Natural killer cell treated with Interleukin-12 subunit alpha and Interleukin-12 subunit beta and Interleukin-15 and Interleukin-18, amount 100 ng/mL, for 72 hours (primary cell): ENCODE measurements at regions not wholly inside any gene's neighbourhood (a gene's known extent, or its start where the extent isn't known, plus 50 kb on each side); places are given as distances from the start of the nearest gene placed in this dataset.
"Not testable (repeated sequence)": the region's sequence is repeated elsewhere in the genome, so short reads cannot be mapped to it uniquely, and the experiment has no call there.

ENCODE experiments used
- ATAC-seq, 2 donors: fragments of 150-1000 bp; cut with Tn5 transposase in 1 of 2; sonication (Bioruptor Pico), chemical (Tn5 transposase) in 1 of 2; 2 replicates each; pipeline ENCODE4 v1.10.0; 2021
- DNase-seq: peaks from one replicate; pipeline ENCODE4 v3.0.0; 2022; ENCODE audit warnings: low spot score
- H3K27ac Mint-ChIP-seq, 2 donors: 1 replicate in 1 of 2; 2 replicates in 1 of 2; pipeline ENCODE4 v1.8.0; 2022; ENCODE audit warnings: mixed read lengths in 2 of 2, mild to moderate bottlenecking in 1 of 2, moderate library complexity in 1 of 2
- H3K27me3 Mint-ChIP-seq, 2 donors: 1 replicate in 1 of 2; 2 replicates in 1 of 2; pipeline ENCODE4 v1.8.0; 2022; ENCODE audit warnings: mixed read lengths in 2 of 2
- H3K36me3 Mint-ChIP-seq: one replicate; pipeline ENCODE4 v1.8.0; 2022; ENCODE audit warnings: mixed read lengths
- H3K4me1 Mint-ChIP-seq, 2 donors: 1 replicate in 1 of 2; 2 replicates in 1 of 2; pipeline ENCODE4 v1.8.0; 2022; ENCODE audit warnings: low read depth in 2 of 2, mixed read lengths in 2 of 2, mild to moderate bottlenecking in 1 of 2
- H3K4me3 Mint-ChIP-seq: one replicate; pipeline ENCODE4 v1.8.0; 2022; ENCODE audit warnings: mixed read lengths
- H3K9me3 Mint-ChIP-seq: 2 replicates; pipeline ENCODE4 v1.8.0; 2022; ENCODE audit warnings: mixed read lengths

GRCh38 chr2:21820271-21820670 lies 696.5 kb downstream of the TDRD15 start:
- Mint-ChIP-seq H3K36me3 (no peaks in the 10 kb centered on the region), H3K4me1 (no peaks in the 10 kb centered on the region), H3K9me3 (peaks cover 6% of the 10 kb centered on the region), H3K27me3 (no peaks in the 10 kb centered on the region), H3K27ac (no peak overlapping the region), H3K4me3 (no peak overlapping the region)
- ATAC-seq (no peak), DNase-seq (no peak)

GRCh38 chr2:21821672-21822227 lies 698.0 kb downstream of the TDRD15 start:
- Mint-ChIP-seq H3K9me3 (peaks cover 6% of the 10 kb centered on the region), H3K27ac (no peak overlapping the region), H3K27me3 (no peaks in the 10 kb centered on the region), H3K4me1 (no peaks in the 10 kb centered on the region), H3K4me3 (no peak overlapping the region), H3K36me3 (no peaks in the 10 kb centered on the region)
- DNase-seq (no peak), ATAC-seq (no peak)

DNA sequence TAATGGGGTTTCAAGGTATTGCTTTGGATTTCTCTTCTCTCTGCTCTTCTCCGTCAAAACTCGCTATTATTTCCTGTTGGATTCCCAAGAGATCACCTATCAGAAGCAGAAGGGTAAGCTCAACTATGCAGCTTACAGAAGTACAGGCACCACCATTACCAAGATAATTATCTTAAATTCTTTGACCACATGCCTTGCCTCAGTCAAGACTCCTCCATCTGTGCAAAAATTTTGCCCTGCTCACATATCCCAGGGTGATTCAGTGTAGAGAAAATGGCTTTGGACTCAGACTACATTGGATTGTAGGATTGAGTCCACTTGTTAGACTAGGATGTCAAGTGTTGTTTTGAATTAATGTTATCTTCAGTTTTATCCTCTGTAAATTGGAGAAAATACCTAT lies 698.7 kb downstream of the TDRD15 start:
- no peak overlapping the region for H3K4me3 Mint-ChIP-seq
- H3K36me3 Mint-ChIP-seq, result no peaks in the 10 kb centered on the region

DNA sequence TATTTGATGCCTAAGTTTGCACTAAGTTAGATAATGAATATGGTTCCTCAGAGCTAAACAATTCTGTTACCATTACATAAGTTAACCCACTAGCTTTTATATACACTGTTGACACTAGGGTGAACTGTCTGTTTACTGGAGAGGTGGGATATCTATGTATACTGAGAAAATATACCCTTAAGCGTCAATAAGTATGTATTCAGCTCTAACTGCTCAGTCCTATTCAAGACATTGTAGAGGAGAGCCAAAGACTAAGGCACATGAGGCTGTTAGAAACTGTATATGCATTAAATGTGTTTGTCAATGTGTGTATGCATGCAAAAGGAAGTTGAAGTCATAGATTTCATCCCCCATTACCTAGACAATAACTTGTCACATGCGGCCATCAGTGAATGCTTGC lies 710.0 kb downstream of the TDRD15 start:
- DNase-seq (no peak), ATAC-seq (no peak)
- Mint-ChIP-seq H3K4me1 (no peaks in the 10 kb centered on the region), H3K36me3 (peaks cover 5% of the 10 kb centered on the region), H3K27ac (no peak overlapping the region), H3K4me3 (no peak overlapping the region), H3K9me3 (peaks cover 23% of the 10 kb centered on the region), H3K27me3 (no peaks in the 10 kb centered on the region)

More for the DNA sequence above, 698.7 kb downstream of the TDRD15 start:
- H3K9me3 Mint-ChIP-seq, result peaks cover 8% of the 10 kb centered on the region
- H3K27me3 Mint-ChIP-seq, result no peaks in the 10 kb centered on the region
- ATAC-seq, result no peak
- no peak overlapping the region for H3K27ac Mint-ChIP-seq
- no peak for DNase-seq
- H3K4me1 Mint-ChIP-seq, result no peaks in the 10 kb centered on the region

GRCh38 chr2:21836261-21836660 lies 712.5 kb downstream of the TDRD15 start:
- Mint-ChIP-seq H3K4me3 (no peak overlapping the region), H3K4me1 (no peaks in the 10 kb centered on the region), H3K27ac (no peak overlapping the region), H3K36me3 (no peaks in the 10 kb centered on the region), H3K9me3 (peaks cover 13% of the 10 kb centered on the region), H3K27me3 (no peaks in the 10 kb centered on the region)
- no peak for DNase-seq
- no peak for ATAC-seq

GRCh38 chr2:21836719-21837118 lies 713.0 kb downstream of the TDRD15 start:
- no peaks in the 10 kb centered on the region for H3K4me1 Mint-ChIP-seq
- no peak for ATAC-seq
- no peaks in the 10 kb centered on the region for H3K36me3 Mint-ChIP-seq
- no peak overlapping the region for H3K4me3 Mint-ChIP-seq
- no peak overlapping the region for H3K27ac Mint-ChIP-seq
- DNase-seq, result no peak
- no peaks in the 10 kb centered on the region for H3K27me3 Mint-ChIP-seq
- H3K9me3 Mint-ChIP-seq, result peaks cover 11% of the 10 kb centered on the region

- Mint-ChIP-seq H3K9me3 (peaks cover 9% of the 10 kb centered on the region), H3K27ac (no peak overlapping the region), H3K27me3 (no peaks in the 10 kb centered on the region), H3K36me3 (no peaks in the 10 kb centered on the region), H3K4me1 (no peaks in the 10 kb centered on the region), H3K4me3 (no peak overlapping the region)
- DNase-seq (no peak), ATAC-seq (no peak)
Measured at GRCh38 chr2:21837168-21837960, 713.6 kb downstream of the TDRD15 start.

GRCh38 chr2:21841341-21841740 lies 717.6 kb downstream of the TDRD15 start:
- no peak for ATAC-seq
- Mint-ChIP-seq H3K4me3 (no peak overlapping the region), H3K4me1 (no peaks in the 10 kb centered on the region), H3K27ac (no peak overlapping the region), H3K27me3 (no peaks in the 10 kb centered on the region), H3K9me3 (peaks cover 13% of the 10 kb centered on the region), H3K36me3 (no peaks in the 10 kb centered on the region)
- no peak for DNase-seq

DNA sequence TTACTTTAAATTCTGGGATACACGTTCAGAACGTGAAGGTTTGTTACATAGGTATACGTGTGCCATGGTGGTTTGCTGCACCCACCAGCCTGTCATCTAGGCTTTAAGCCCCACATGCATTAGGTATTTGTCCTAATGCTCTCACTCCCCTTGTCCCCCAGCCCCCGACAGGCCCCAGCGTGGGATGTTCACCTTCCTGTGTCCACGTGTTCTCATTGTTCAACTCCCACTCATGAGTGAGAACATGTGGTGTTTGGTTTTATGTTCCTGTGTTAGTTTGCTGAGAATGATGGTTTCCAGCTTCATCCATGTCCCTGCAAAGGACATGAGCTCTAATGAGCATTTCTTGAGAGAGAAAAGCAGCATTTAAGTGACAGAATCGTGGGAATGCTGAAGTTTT lies 726.6 kb downstream of the TDRD15 start:
- DNase-seq, H3K4me1 Mint-ChIP-seq, H3K27me3 Mint-ChIP-seq, ATAC-seq, H3K27ac Mint-ChIP-seq, H3K36me3 Mint-ChIP-seq, H3K4me3 Mint-ChIP-seq: not testable (repeated sequence)
- H3K9me3 Mint-ChIP-seq, result peaks cover 30% of the 10 kb centered on the region

GRCh38 chr2:21854938-21855337 lies 731.2 kb downstream of the TDRD15 start:
- no peak for ATAC-seq
- Mint-ChIP-seq H3K36me3 (peaks cover 4% of the 10 kb centered on the region), H3K27me3 (no peaks in the 10 kb centered on the region), H3K4me1 (no peaks in the 10 kb centered on the region), H3K9me3 (peaks cover 37% of the 10 kb centered on the region), H3K4me3 (no peak overlapping the region), H3K27ac (no peak overlapping the region)
- no peak for DNase-seq

- Mint-ChIP-seq H3K27ac (no peak overlapping the region), H3K4me1 (no peaks in the 10 kb centered on the region), H3K27me3 (no peaks in the 10 kb centered on the region), H3K36me3 (peaks cover 4% of the 10 kb centered on the region), H3K4me3 (no peak overlapping the region), H3K9me3 (peaks cover 35% of the 10 kb centered on the region)
- ATAC-seq (no peak), DNase-seq (no peak)
Measured at GRCh38 chr2:21856708-21857107, 732.9 kb downstream of the TDRD15 start.

- H3K4me1 Mint-ChIP-seq, result no peaks in the 10 kb centered on the region
- no peak overlapping the region for H3K27ac Mint-ChIP-seq
- peaks cover 4% of the 10 kb centered on the region for H3K36me3 Mint-ChIP-seq
- H3K9me3 Mint-ChIP-seq, result peaks cover 39% of the 10 kb centered on the region
- no peak overlapping the region for H3K4me3 Mint-ChIP-seq
- no peak for DNase-seq
- no peaks in the 10 kb centered on the region for H3K27me3 Mint-ChIP-seq
- ATAC-seq, result no peak
Measured at GRCh38 chr2:21860907-21861306, 737.1 kb downstream of the TDRD15 start.

- ATAC-seq, result no peak
- no peaks in the 10 kb centered on the region for H3K27me3 Mint-ChIP-seq
- no peak overlapping the region for H3K4me3 Mint-ChIP-seq
- no peaks in the 10 kb centered on the region for H3K4me1 Mint-ChIP-seq
- no peak for DNase-seq
- peaks cover 23% of the 10 kb centered on the region for H3K9me3 Mint-ChIP-seq
- no peak overlapping the region for H3K27ac Mint-ChIP-seq
- no peaks in the 10 kb centered on the region for H3K36me3 Mint-ChIP-seq
Measured at GRCh38 chr2:21866316-21866715, 742.5 kb downstream of the TDRD15 start.

DNA sequence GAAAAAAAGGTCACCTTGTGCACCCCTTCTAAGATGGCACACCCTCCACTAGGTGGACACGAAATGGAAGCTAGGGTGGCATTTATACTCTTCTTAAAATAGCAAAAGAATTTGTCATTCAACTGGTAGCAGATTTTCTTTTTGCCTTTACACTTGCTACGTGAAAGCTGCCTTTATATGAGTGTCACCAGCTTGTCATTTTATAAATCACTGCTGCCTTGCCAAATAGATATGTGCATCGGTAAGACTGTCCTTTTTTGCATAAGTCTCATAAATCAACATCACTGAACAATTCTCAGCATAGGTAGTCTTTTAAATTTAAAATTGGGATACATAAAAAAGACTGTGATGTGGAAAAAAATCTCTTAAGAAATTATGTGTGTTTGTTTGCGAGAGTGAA lies 764.1 kb downstream of the TDRD15 start:
- Mint-ChIP-seq H3K9me3 (peaks cover 31% of the 10 kb centered on the region), H3K36me3 (peaks cover 24% of the 10 kb centered on the region), H3K4me1 (no peaks in the 10 kb centered on the region), H3K27me3 (no peaks in the 10 kb centered on the region), H3K4me3 (no peak overlapping the region), H3K27ac (no peak overlapping the region)
- ATAC-seq, result no peak
- no peak for DNase-seq

- no peak overlapping the region for H3K4me3 Mint-ChIP-seq
- H3K27ac Mint-ChIP-seq, result no peak overlapping the region
- no peak for DNase-seq
- ATAC-seq, result no peak
- H3K27me3 Mint-ChIP-seq, result no peaks in the 10 kb centered on the region
- peaks cover 20% of the 10 kb centered on the region for H3K36me3 Mint-ChIP-seq
- no peaks in the 10 kb centered on the region for H3K4me1 Mint-ChIP-seq
- H3K9me3 Mint-ChIP-seq, result peaks cover 24% of the 10 kb centered on the region
Measured at GRCh38 chr2:21890041-21890440, 766.3 kb downstream of the TDRD15 start.
